Activated B cell treated with CpG ODN at 0.5 μM for 24 hours (primary cell): ENCODE measurements at regions not wholly inside any gene's neighbourhood (a gene's known extent, or its start where the extent isn't known, plus 50 kb on each side); places are given as distances from the start of the nearest gene placed in this dataset.

ENCODE experiments used
- ATAC-seq: fragments of 200-7000 bp; cut with Tn5 transposase; one replicate; pipeline ENCODE4 v1.10.0; 2021; ENCODE audit warnings: low read depth, mild to moderate bottlenecking, moderate library complexity
- CTCF ChIA-PET: fragments of 350-600 bp; sonication (Branson Sonifier 250); formaldehyde crosslinking; loops from one replicate; lab custom pipeline; 2021; ENCODE audit warnings: antibody characterized with exemption; lab: Charles Lee
- POLR2A ChIA-PET: fragments of 350-600 bp; sonication (Branson Sonifier 250); formaldehyde crosslinking; loops from one replicate; lab custom pipeline; 2021; ENCODE audit warnings: antibody characterized with exemption; lab: Charles Lee
- DNase-seq: peaks from one replicate; pipeline ENCODE4 v3.0.0; 2022
- H3K27ac Mint-ChIP-seq: one replicate; pipeline ENCODE4 v1.8.0; 2020; ENCODE audit warnings: mixed read lengths
- H3K27me3 Mint-ChIP-seq: one replicate; pipeline ENCODE4 v1.8.0; 2021; ENCODE audit warnings: mixed read lengths
- H3K36me3 Mint-ChIP-seq: one replicate; pipeline ENCODE4 v1.8.0; 2021; ENCODE audit warnings: low read depth, mixed read lengths
- H3K4me1 Mint-ChIP-seq: one replicate; pipeline ENCODE4 v1.8.0; 2021; ENCODE audit warnings: mixed read lengths
- H3K4me3 Mint-ChIP-seq: one replicate; pipeline ENCODE4 v1.8.0; 2020; ENCODE audit warnings: mild to moderate bottlenecking, mixed read lengths
- H3K9me3 Mint-ChIP-seq: one replicate; pipeline ENCODE4 v1.8.0; 2020; ENCODE audit warnings: mixed read lengths
- intact Hi-C: fragments of 100-400 bp; cut with micrococcal nuclease; formaldehyde crosslinking; loops from one replicate; pipeline ENCODE4 v1.15.1; 2024
- TF ChIP-seq, protein P1 (sequence below): fragments of 200-600 bp; IDR thresholded peaks from one replicate; pipeline ENCODE4 v1.8.0; 2022; ENCODE audit warnings: antibody characterized with exemption, mild to moderate bottlenecking

- Mint-ChIP-seq H3K4me1 (peaks cover 49% of the 10 kb centered on the region), H3K9me3 (no peaks in the 10 kb centered on the region)
- CTCF ChIA-PET, result interaction anchor here (0.9 to 1.1 kb wide), 3 partner anchors 13 to 156 kb away, joined by 3 read pairs; no protein-coding TSS in a partner anchor
Measured at GRCh38 chr16:31713071-31713944, 160.3 kb upstream of the ZNF267 start.

DNA sequence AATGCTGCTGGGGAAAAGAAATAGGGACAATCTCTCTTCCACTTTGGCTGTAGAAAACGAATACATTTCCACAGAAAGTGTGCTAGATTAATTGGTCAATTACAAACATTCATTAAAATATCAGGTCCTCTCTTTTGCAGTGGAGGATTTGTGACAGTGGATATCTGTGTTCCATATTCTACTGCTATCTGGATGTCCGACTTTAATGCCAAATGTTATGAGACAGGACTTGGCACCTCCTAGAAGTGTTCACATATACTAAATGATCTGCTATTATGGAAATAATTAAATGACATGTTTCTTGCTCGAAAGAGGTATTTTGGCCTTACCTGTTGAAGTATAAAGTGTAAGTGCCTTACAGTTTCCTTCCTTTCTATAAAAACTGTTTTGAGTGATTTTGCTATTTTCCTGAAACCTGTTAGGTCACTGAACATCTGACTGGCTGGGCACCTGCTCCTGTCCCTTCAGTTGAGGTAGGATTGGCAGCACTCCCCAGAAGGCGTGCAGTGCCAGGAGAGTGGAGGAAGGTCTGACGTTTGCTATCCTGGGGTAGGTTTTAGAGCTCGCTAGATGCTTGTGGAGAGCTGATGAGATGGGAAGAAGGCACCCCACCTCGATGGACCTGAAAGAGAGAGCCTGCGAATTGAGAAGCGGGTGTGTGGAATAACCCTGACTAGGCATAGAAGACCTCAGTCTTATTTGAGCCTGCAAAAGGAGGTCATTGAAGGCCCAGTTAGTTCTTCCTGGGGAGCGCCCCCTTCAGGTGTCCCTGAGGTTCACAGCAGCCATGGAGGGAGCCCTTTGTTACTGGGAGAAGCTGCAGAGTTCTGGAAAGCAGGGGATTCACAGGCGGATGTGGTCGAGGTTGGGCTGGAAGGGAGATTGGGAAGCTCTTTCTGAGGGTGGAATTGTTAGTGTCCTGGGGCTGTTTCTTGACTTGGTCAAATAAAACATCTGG is 159.4 kb upstream of the ZNF267 start:
- Mint-ChIP-seq H3K27ac (peak overlapping the region; percentile 97), H3K4me3 (peak overlapping the region; percentile 99), H3K27me3 (no peaks in the 10 kb centered on the region), H3K36me3 (peaks cover 34% of the 10 kb centered on the region), H3K9me3 (no peaks in the 10 kb centered on the region), H3K4me1 (peaks cover 49% of the 10 kb centered on the region)
- POLR2A ChIA-PET, result interaction anchor here (1.0 to 2.3 kb wide), 5 partner anchors 12 to 256 kb away, joined by 3 to 44 read pairs (median 9); partner anchors contain the start of genes ARMC5 and RUSF1
- TF ChIP-seq, protein P1, sequence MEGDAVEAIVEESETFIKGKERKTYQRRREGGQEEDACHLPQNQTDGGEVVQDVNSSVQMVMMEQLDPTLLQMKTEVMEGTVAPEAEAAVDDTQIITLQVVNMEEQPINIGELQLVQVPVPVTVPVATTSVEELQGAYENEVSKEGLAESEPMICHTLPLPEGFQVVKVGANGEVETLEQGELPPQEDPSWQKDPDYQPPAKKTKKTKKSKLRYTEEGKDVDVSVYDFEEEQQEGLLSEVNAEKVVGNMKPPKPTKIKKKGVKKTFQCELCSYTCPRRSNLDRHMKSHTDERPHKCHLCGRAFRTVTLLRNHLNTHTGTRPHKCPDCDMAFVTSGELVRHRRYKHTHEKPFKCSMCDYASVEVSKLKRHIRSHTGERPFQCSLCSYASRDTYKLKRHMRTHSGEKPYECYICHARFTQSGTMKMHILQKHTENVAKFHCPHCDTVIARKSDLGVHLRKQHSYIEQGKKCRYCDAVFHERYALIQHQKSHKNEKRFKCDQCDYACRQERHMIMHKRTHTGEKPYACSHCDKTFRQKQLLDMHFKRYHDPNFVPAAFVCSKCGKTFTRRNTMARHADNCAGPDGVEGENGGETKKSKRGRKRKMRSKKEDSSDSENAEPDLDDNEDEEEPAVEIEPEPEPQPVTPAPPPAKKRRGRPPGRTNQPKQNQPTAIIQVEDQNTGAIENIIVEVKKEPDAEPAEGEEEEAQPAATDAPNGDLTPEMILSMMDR, result no peak
- ATAC-seq, result no peak
- CTCF ChIA-PET, result interaction anchor here (1.0 kb wide), 1 partner anchor 14 kb away, joined by 3 read pairs; no protein-coding TSS in a partner anchor
- DNase-seq, result no peak
- intact Hi-C loops, result loop anchor here (1.0 to 5.0 kb wide), 4 partner anchors 14 to 257 kb away; partner anchors contain the start of genes ARMC5 and RUSF1

More at GRCh38 chr16:31713071-31713944, 160.3 kb upstream of the ZNF267 start:
- H3K36me3 Mint-ChIP-seq, result peaks cover 33% of the 10 kb centered on the region
- TF ChIP-seq, protein P1, result no peak
- DNase-seq (peak; percentile 80), ATAC-seq (peak; percentile 98)
- intact Hi-C loops, result loop anchor here (1.0 to 5.0 kb wide), 4 partner anchors 13 to 256 kb away; partner anchors contain the start of genes ARMC5 and RUSF1
- POLR2A ChIA-PET, result interaction anchor here (0.5 to 2.3 kb wide), 13 partner anchors 9 to 1040 kb away, joined by 3 to 44 read pairs (median 7); partner anchors contain the start of genes ARMC5, FUS, RUSF1 and ZNF267
- peak overlapping the region; percentile 97 for H3K27ac Mint-ChIP-seq
- peak overlapping the region; percentile 99 for H3K4me3 Mint-ChIP-seq
- no peaks in the 10 kb centered on the region for H3K27me3 Mint-ChIP-seq

DNA sequence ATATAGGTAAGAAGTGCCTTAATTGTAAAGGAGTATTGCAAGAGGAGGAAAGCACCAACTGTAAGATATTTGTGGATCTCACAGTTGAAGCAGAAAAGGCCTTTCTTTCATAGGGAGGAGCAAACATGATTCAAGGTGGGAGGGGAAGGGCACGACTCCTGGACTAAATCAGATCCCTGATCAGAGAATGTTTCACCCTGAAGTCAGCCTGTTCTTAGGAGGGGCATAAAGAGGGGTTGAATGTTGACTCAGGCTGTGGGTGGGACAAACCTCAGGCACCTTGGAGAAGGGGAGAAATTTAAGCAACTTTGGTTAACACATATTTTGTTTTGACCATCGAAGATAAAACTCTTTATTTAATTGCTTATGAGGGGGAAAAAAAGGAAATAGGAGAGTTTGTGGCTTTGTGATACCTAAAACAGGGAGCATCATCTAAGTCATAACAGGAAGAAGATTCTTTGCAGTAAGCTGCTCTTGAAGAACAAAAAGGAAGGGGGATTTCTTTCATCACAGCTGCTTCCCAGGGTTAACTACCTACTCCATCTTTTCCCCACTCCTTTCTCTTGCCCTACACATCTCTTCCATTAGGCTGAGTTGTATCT is 158.6 kb upstream of the ZNF267 start:
- Mint-ChIP-seq H3K36me3 (peaks cover 30% of the 10 kb centered on the region), H3K27me3 (no peaks in the 10 kb centered on the region), H3K4me1 (peaks cover 49% of the 10 kb centered on the region), H3K9me3 (no peaks in the 10 kb centered on the region), H3K27ac (peak overlapping the region; percentile 97), H3K4me3 (peak overlapping the region; percentile 99)
- TF ChIP-seq, protein P1, result no peak
- CTCF ChIA-PET, result no interaction called here
- no peak for DNase-seq
- intact Hi-C loops, result loop anchor here (5.0 kb wide), 2 partner anchors 208 to 258 kb away; partner anchors contain the start of genes ARMC5 and RUSF1
- no peak for ATAC-seq
- POLR2A ChIA-PET, result interaction anchor here (1.0 to 2.3 kb wide), 2 partner anchors 13 to 16 kb away, joined by 3 to 44 read pairs; no protein-coding TSS in a partner anchor

DNA sequence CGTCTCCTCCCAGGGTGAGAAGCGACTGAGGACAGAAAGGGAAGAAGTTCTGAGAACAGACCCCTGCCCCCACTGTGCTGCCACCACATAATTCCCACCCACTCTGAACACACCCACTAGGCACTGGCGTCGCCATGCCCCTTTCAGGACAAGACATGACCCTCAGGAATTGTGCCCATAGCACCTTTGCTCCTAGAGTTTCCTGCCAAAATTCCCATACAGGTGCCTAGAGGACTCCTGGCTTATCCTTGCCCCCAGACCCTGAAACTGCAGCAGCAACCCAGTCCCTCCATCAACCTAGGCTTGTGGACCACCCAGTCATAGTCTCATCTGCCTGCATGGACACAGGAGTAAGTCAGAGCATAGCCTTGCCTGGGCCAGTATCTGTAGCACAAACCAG is 157.7 kb upstream of the ZNF267 start:
- Mint-ChIP-seq H3K27ac (peak overlapping the region; percentile 97), H3K4me3 (no peak overlapping the region), H3K4me1 (peaks cover 51% of the 10 kb centered on the region), H3K36me3 (peaks cover 35% of the 10 kb centered on the region), H3K9me3 (no peaks in the 10 kb centered on the region), H3K27me3 (no peaks in the 10 kb centered on the region)
- ChIA-PET CTCF (no interaction called here), POLR2A (no interaction called here)
- intact Hi-C loops, result no loop called here
- DNase-seq (no peak), ATAC-seq (no peak)
- TF ChIP-seq, protein P1, result no peak
